A673 (cell line): ENCODE measurements at regions not wholly inside any gene's neighbourhood (a gene's known extent, or its start where the extent isn't known, plus 50 kb on each side); places are given as distances from the start of the nearest gene placed in this dataset.

ENCODE experiments used
- EZH2 ChIP-seq: fragments of 200-600 bp; sonication (generic); IDR thresholded peaks from 2 replicates; pipeline ENCODE4 v1.6.1; 2017; ENCODE audit warnings: borderline replicate concordance, low read depth, mild to moderate bottlenecking, mixed read lengths, antibody characterized with exemption, low read length; ENCODE audit not compliant: poor library complexity, severe bottlenecking
- TF ChIP-seq, protein P1 (sequence below): fragments of 300-800, 200-600 bp; sonication (generic); conservative IDR thresholded peaks from 2 replicates; pipeline ENCODE4 v1.5.1; 2017; ENCODE audit warnings: low read depth, mild to moderate bottlenecking, antibody characterized with exemption, low read length, moderate library complexity, mixed read lengths

DNA sequence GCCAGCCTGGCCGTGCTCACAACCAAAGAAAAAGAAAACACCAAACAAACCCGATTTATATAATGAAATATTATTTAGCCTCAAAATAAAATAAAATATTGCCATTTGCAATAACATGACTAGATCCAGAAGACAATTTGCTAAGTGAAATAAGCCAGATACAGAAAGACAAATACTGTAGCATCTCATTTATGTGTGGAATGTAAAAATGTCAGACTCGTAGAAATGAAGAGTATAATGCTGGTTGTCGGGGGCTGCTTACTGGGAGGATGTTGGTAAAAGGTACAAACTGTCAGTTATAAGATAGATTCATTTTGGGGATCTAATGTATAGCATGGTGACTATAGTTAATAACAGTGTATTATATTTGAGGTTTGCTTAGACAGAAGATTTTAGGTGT, 269.7 kb downstream of the THBS2 start:
- TF ChIP-seq, protein P1, sequence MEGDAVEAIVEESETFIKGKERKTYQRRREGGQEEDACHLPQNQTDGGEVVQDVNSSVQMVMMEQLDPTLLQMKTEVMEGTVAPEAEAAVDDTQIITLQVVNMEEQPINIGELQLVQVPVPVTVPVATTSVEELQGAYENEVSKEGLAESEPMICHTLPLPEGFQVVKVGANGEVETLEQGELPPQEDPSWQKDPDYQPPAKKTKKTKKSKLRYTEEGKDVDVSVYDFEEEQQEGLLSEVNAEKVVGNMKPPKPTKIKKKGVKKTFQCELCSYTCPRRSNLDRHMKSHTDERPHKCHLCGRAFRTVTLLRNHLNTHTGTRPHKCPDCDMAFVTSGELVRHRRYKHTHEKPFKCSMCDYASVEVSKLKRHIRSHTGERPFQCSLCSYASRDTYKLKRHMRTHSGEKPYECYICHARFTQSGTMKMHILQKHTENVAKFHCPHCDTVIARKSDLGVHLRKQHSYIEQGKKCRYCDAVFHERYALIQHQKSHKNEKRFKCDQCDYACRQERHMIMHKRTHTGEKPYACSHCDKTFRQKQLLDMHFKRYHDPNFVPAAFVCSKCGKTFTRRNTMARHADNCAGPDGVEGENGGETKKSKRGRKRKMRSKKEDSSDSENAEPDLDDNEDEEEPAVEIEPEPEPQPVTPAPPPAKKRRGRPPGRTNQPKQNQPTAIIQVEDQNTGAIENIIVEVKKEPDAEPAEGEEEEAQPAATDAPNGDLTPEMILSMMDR, result no peak
- no peak for TF ChIP-seq EZH2
